Astrocyte of the cerebellum (primary cell): ENCODE measurements at regions not wholly inside any gene's neighbourhood (a gene's known extent, or its start where the extent isn't known, plus 50 kb on each side); places are given as distances from the start of the nearest gene placed in this dataset.

Experiments used
- DNase-seq: peaks from one replicate; pipeline ENCODE4 v3.0.0-alpha.2; 2011; ENCODE audit warnings: low read depth
- H3K4me3 ChIP-seq: 2 replicates; pipeline ENCODE4 v1.5.1; 2011; ENCODE audit warnings: mild to moderate bottlenecking, low read depth, low read length, moderate library complexity
- in situ Hi-C: cut with HindIII; loops from 2 replicates; pipeline ENCODE4 v1.10.0; 2017; ENCODE audit warnings: low sequenced_read_pairs
- TF ChIP-seq, protein P1 (sequence below): IDR thresholded peaks from 2 replicates; pipeline ENCODE4 v1.5.1; 2012; ENCODE audit warnings: low read length, low read depth, moderate library complexity, mild to moderate bottlenecking; ENCODE audit errors: missing control alignments

DNA sequence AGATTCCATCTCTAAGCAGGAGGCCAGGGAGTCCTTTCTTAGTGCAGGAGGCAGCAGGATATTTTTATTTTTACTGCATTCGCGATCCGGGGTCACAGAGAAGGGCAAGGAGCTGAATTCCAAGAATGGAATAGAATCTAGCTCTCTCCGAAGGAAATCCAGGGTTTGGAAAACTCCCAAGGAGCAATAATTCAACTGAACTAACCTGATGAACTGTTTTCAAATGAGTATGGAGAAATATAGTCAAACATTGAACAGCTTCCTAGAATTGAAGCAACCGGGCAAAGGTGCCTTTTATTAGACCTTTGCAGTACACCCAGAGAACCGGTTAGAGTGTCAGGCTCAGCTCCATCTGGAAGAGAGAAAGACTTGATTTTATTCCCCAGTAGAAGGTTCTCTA is 120.7 kb upstream of the MAF start:
- no peak overlapping the region for H3K4me3 ChIP-seq
- in situ Hi-C loops: no loop called here
- DNase-seq: no peak
- TF ChIP-seq, protein P1, sequence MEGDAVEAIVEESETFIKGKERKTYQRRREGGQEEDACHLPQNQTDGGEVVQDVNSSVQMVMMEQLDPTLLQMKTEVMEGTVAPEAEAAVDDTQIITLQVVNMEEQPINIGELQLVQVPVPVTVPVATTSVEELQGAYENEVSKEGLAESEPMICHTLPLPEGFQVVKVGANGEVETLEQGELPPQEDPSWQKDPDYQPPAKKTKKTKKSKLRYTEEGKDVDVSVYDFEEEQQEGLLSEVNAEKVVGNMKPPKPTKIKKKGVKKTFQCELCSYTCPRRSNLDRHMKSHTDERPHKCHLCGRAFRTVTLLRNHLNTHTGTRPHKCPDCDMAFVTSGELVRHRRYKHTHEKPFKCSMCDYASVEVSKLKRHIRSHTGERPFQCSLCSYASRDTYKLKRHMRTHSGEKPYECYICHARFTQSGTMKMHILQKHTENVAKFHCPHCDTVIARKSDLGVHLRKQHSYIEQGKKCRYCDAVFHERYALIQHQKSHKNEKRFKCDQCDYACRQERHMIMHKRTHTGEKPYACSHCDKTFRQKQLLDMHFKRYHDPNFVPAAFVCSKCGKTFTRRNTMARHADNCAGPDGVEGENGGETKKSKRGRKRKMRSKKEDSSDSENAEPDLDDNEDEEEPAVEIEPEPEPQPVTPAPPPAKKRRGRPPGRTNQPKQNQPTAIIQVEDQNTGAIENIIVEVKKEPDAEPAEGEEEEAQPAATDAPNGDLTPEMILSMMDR: no peak

DNA sequence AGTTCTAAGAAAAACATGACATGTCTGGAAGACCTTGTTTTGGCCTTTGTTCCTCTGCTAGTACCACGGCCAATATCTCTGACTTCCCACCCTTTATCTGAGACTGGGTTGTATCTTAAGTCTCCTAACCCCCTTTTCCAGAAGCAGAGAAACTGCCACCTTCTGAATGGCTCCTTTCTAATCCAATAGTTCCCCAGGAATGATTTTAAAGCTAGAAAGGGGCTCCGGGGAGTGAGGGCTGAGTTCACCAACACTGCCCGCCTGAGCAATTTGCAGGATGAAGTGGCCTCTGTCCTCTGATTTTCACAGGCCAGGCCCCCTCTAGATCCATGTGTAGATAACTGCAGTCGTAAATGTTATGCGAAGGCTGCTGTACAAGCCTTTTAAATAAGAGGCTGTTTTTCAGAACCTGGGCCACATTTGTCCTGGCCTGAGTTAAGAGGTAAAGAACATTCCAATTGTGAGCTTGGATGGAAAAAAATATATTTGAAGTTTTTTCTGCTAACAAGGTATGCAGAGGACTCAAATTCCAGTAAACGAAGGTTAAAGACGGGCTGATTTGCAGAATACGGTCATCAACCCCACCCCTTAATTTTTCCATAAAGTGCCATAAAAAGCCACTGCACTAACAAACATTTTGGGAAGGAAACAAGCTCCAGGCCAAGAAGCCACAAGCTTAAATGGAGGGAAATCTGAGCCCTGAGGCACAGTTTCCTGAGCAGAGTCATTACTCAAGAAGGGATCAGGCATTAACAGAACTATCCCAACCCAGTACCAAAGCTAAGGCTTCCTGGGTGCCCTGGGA is 117.0 kb upstream of the MAF start:
- in situ Hi-C loops: no loop called here
- H3K4me3 ChIP-seq: no peak overlapping the region
- no peak for DNase-seq
- TF ChIP-seq, protein P1: no peak

DNA sequence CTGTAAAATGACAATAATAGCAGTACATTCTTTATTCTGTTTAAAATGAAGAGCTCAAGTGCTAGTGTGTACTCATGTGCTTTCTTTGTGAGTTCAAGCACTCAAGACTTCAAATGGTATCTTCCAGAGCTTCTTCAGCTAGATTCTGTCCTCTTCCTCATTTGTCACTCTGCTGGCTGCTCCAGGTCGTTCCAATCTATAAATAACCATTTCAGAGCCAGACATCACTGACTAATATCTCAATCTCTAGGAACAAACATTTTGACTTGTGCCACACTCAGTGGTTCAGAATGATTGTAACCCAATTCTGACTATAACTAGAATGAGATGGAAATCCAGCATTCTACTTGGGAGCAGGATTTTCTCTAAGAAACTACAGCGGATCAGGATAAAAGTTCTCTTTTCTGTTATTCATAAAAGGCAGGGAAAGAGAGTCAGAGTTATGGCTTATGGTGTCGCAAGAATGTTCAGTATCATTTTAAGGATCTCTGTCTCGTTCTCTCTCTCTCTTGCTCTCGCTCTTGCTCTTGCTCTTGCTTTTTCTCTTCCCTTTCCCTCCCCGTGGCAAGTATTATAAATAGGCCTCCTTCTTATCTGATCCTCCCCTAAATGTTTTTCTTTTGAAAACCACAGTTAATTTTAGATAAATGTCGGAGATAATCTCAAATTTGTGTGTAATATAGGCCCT is 116.3 kb upstream of the MAF start:
- H3K4me3 ChIP-seq: no peak overlapping the region
- TF ChIP-seq, protein P1: no peak
- DNase-seq: no peak
- in situ Hi-C loops: no loop called here

DNA sequence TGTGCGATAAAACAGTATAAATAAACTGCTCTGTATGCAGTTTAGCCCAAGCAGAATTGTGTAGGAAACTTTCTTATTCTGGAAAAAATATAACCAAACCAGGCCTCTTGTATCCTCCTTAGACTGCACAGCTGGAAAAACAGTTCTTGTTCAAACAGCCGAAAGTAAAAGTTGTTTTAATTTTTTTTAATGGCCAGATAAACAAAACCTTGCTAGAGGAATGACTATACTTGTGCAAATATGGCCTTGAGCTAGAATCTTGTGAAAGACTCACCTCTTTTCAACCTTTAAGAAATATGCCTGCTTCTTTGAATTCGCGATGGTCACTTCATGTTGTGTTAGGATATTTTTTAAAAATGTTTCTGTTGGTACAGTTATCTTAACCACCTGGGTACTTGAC is 114.5 kb upstream of the MAF start:
- DNase-seq: no peak
- TF ChIP-seq, protein P1: no peak
- no peak overlapping the region for H3K4me3 ChIP-seq
- in situ Hi-C loops: no loop called here

DNA sequence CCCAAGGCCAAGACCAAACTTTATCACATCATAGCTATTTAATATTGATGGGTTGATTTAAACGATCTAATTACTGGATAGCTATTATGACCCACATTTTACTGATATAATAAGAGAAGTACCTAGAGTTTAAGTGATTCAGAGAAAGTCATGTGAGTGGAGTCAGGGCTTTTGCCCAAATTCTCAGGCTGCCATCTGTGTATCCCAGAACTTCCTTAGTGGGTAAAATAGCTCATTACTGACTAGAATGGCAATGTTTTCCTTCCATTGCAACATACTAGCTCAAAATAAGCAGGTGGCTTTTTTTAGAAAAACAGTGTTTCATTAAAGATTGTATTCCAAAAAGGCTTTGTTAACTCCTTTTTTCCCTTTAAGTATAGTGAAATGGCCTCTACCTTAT is 113.9 kb upstream of the MAF start:
- no peak for DNase-seq
- H3K4me3 ChIP-seq: no peak overlapping the region
- in situ Hi-C loops: no loop called here
- TF ChIP-seq, protein P1: no peak

DNA sequence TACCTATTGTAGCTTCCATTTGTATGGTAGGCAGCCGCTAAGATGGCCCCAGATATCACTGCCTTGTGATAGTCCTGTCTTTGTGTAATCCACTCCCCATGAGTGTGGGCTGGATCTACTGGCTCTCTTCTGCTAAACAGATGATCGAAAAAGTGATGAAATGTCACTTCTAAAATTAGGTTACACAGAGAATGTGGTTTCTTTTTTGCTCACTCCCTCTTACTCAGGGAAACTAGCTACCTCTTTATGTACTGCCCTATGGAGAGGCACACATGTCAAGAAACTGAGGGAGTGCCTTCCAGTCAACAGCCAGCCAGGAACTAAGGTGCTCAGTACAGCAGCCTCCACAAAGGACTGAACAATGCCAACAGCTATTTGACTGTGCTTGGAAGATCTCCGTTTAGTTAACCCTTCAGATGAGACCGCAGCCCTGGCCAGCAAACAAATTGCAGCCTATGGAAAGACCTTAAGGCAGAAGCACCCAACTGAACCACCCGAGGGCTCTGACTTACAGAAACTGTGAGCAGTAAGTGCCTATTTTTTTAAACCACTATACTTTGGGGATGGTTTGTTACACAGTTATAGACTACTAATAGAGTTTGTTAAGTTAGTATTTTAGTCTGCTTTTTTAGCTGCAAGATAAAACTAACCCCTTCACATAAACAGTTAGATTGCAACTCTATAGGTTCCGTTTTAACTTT is 113.2 kb upstream of the MAF start:
- TF ChIP-seq, protein P1: no peak
- in situ Hi-C loops: no loop called here
- no peak for DNase-seq
- H3K4me3 ChIP-seq: no peak overlapping the region
